Rectal smooth muscle tissue (tissue), 1 donor: ENCODE measurements at regions not wholly inside any gene's neighbourhood (a gene's known extent, or its start where the extent isn't known, plus 50 kb on each side); places are given as distances from the start of the nearest gene placed in this dataset.

ENCODE experiments used
- H3K27ac ChIP-seq: one replicate; pipeline ENCODE4 v1.7.0; 2013; ENCODE audit warnings: low read depth, low read length, inconsistent platforms
- H3K27me3 ChIP-seq: one replicate; pipeline ENCODE4 v1.7.0; 2013; ENCODE audit warnings: low read length; ENCODE audit not compliant: control insufficient read depth, insufficient read depth
- H3K36me3 ChIP-seq: one replicate; pipeline ENCODE4 v1.7.0; 2013; ENCODE audit warnings: low read length; ENCODE audit not compliant: control insufficient read depth, insufficient read depth
- H3K4me1 ChIP-seq: one replicate; pipeline ENCODE4 v1.7.0; 2013; ENCODE audit warnings: low read length; ENCODE audit not compliant: control insufficient read depth, insufficient read depth
- H3K4me3 ChIP-seq: one replicate; pipeline ENCODE4 v1.7.0; 2013; ENCODE audit warnings: low read length
- H3K9ac ChIP-seq: one replicate; pipeline ENCODE4 v1.7.0; 2013; ENCODE audit warnings: low read length

DNA sequence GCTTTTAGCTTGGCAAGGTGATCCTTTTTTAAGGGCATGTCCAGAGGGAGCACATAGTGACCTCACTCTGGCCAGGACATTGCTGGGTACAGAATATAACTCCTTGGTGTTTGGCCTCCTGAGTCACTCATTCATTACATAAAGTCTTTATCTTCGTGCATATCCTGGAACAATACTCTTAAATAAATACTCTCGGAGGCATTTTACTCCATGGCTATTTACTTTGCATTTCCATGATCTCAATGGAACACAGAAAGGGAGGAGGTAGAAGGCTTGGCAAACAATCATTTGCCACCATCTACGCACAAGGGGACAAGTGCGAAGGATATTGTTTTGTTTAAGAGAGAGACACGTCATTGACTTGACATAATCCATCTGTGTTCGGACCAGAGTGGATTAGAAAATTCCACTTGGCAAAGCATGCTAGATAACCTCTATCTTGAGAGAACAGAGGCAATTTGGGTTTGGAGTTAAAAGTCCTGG is 210.0 kb downstream of the IRS2 start:
- Histone ChIP-seq H3K27ac (no peak overlapping the region), H3K27me3 (no peaks in the 10 kb centered on the region)

DNA sequence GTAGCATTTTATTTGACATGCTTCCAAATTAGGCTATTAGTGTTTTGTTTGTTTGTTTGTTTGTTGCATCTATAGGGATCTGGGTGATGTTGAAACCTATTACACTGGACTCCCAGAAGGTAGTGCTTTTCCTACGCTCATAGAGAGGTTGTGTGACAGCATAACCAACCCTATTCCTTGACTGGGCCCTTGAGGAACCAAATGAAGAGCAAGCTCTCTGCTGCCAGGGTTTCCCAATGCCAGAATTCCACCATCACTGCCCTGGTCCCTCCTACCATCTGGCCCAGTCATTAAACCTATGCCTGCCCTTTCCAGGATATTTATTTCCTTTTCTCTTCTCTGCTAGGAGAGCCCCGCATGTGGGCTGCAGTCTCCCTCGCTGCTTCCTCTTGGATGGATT is 210.6 kb downstream of the IRS2 start:
- no peaks in the 10 kb centered on the region for H3K4me1 ChIP-seq
- H3K36me3 ChIP-seq, result no peaks in the 10 kb centered on the region
- H3K27ac ChIP-seq, result no peak overlapping the region
- no peak overlapping the region for H3K4me3 ChIP-seq
- no peaks in the 10 kb centered on the region for H3K27me3 ChIP-seq
- no peak overlapping the region for H3K9ac ChIP-seq

More for the DNA sequence above, 210.0 kb downstream of the IRS2 start:
- Histone ChIP-seq H3K4me1 (no peaks in the 10 kb centered on the region), H3K4me3 (no peak overlapping the region), H3K36me3 (no peaks in the 10 kb centered on the region), H3K9ac (no peak overlapping the region)

DNA sequence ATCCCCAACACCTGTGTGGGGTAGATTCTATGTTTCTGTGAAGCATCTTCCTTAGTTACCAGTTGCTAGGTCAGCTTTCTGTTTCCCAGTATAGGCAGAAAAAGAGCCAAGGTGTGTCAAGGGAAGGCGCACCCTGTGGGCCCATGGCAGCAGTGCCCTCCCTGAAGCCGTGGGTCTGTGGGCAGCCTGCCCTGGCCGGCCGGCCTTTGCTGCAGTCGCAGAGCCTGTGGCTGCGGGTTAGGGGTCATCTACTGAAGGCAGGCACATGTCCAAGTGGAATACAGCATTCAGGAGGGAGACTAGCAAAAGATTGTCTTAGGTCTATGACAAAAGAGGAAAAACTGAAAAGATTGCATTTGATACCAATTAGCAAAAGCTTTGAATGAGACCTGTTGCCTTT is 214.0 kb downstream of the IRS2 start:
- no peak overlapping the region for H3K4me3 ChIP-seq
- H3K4me1 ChIP-seq, result no peaks in the 10 kb centered on the region
- H3K36me3 ChIP-seq, result no peaks in the 10 kb centered on the region
- no peak overlapping the region for H3K9ac ChIP-seq
- no peaks in the 10 kb centered on the region for H3K27me3 ChIP-seq
- no peak overlapping the region for H3K27ac ChIP-seq

DNA sequence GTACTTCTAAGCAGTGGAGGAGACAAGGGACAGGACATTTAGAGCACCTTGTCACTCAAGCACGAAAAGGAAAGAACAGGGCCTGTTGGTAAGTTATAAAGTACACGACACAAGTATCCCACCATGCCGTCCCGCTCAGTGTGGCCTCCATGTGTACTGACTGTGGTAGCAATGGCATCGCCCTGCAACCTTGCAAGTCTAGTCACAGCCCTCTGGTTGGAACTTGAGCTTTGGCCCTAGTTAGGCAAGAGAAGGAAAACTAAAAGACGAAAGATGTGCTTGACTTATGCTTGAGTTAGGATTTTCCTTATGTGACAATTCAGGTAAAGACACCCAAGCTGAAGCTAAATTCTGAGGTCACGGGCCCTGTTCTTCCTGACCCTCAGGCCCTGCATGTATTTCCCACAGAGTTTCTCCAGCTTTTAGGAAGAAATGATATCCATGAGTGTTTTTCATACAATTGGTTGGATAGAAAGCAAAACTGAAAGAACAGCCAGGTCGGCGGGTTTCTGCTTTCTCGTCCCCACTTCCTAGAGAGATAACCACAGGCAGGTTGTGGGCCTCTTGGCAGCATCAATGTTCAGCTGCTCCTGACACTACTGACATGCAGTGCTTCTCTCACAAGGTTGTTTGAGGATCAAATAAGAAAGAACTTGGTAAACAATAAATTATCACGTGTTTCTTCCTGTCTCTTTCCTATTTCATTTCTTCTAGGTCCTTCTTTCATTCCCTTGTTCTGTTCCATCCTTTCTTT is 216.2 kb downstream of the IRS2 start:
- no peak overlapping the region for H3K4me3 ChIP-seq

DNA sequence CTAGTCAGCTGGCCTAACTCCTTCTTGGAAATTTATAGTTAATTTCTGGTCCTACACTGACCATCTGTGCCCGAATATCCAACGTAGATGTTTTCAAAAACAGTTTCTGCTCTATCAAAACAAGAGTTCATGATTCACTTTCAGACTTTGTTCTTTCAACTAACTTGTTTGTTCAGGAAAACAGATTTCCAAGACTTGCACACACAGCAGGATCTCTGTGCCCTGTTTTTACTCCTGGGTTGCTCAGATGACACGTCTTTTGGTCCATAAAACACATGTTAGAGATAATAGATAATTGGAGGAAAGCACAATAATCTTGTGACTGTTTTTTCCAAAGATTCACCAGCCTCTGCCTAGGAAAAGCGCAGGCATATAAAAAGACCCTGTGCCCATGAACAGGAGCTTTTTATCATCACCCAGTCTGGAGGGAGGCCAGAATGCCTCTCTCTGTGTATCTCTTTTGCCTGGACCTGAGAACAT is 218.0 kb downstream of the IRS2 start:
- H3K27ac ChIP-seq, result no peak overlapping the region

More for the DNA sequence above, 216.2 kb downstream of the IRS2 start:
- no peaks in the 10 kb centered on the region for H3K36me3 ChIP-seq
- no peaks in the 10 kb centered on the region for H3K27me3 ChIP-seq
- no peaks in the 10 kb centered on the region for H3K4me1 ChIP-seq
- H3K27ac ChIP-seq, result no peak overlapping the region
- H3K9ac ChIP-seq, result no peak overlapping the region

DNA sequence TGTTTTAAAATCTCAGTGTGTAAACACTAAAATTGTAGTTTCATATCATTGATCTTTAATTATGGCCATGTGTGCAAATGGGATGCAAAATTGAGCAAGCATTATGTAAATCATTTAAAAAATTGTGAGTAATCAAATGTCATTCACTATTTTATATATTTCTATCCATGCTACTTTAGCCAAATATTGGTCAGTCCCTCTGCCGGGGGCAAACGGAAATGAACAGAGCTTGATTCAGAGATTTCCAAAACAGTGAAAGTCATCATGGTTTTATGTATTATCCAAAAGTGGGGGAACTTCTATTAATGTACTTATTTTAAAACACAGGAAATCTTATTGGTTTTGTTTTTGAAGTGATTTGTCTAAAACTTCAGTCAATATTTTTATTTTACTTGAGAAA is 219.1 kb downstream of the IRS2 start:
- no peaks in the 10 kb centered on the region for H3K27me3 ChIP-seq
- H3K4me3 ChIP-seq, result no peak overlapping the region
- no peak overlapping the region for H3K27ac ChIP-seq
- H3K9ac ChIP-seq, result no peak overlapping the region
- no peaks in the 10 kb centered on the region for H3K4me1 ChIP-seq
- H3K36me3 ChIP-seq, result no peaks in the 10 kb centered on the region

More for the DNA sequence above, 218.0 kb downstream of the IRS2 start:
- no peak overlapping the region for H3K4me3 ChIP-seq
- no peaks in the 10 kb centered on the region for H3K36me3 ChIP-seq
- no peaks in the 10 kb centered on the region for H3K4me1 ChIP-seq
- no peak overlapping the region for H3K9ac ChIP-seq
- no peaks in the 10 kb centered on the region for H3K27me3 ChIP-seq

DNA sequence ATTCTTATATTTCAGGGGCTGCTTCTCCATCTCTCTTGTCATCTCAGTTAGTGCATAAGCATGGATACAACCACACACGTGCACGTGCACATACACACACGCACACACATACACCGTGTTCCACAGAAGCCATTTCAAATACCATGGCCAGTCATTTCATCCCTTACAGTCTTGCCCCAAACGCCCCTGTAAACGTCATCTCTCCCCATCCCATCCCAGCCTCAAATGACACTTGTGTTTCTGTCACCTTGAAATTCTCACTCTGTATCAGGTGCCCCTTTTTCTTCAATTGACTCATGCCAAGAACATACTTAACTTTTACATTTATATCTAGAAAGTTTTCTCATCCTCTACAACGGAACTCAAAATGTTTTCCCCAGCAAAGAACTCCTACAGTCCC is 220.5 kb downstream of the IRS2 start:
- Histone ChIP-seq H3K9ac (no peak overlapping the region), H3K27ac (no peak overlapping the region), H3K4me3 (no peak overlapping the region), H3K4me1 (no peaks in the 10 kb centered on the region), H3K36me3 (no peaks in the 10 kb centered on the region), H3K27me3 (no peaks in the 10 kb centered on the region)

DNA sequence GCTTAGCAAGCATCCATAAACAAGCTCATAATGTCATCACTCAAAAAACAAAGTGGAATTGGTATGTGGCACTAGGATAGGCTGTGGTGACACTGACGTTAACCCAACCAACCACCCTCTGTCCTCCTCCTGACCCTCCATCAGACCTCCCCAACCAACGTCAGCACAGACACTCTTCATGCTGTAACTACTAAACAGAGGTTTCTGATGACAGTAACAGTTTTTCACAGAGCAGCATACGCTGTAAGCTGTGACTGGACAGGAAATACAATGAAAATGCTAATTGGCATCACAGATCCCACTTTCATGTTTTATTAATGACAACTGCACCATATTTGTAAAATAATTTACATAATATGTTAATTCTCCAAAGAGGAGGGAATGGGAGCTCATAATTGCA is 238.0 kb downstream of the IRS2 start:
- no peaks in the 10 kb centered on the region for H3K27me3 ChIP-seq
- H3K4me3 ChIP-seq, result no peak overlapping the region
- no peaks in the 10 kb centered on the region for H3K4me1 ChIP-seq
- H3K9ac ChIP-seq, result no peak overlapping the region
- H3K27ac ChIP-seq, result no peak overlapping the region
- no peaks in the 10 kb centered on the region for H3K36me3 ChIP-seq

DNA sequence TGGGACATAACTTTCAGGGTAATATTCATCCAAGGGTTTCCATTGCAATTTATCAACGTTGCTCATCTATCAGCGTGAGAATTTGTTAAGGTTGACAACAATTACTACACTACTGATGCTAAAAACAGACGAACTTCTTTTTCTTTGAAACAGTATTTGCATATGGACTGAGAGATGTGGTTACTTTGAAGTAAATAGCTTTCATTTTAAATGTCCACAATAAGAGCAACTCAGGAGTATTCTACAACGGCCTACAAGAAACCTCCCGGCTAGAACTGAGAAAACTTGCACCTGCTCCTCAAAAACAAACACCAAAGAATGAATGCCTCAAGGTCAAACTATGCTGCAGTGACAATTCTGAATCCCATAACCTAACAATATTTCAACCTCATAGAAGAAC is 238.4 kb downstream of the IRS2 start:
- Histone ChIP-seq H3K4me3 (no peak overlapping the region), H3K27ac (no peak overlapping the region), H3K9ac (no peak overlapping the region), H3K27me3 (no peaks in the 10 kb centered on the region), H3K4me1 (no peaks in the 10 kb centered on the region), H3K36me3 (no peaks in the 10 kb centered on the region)

DNA sequence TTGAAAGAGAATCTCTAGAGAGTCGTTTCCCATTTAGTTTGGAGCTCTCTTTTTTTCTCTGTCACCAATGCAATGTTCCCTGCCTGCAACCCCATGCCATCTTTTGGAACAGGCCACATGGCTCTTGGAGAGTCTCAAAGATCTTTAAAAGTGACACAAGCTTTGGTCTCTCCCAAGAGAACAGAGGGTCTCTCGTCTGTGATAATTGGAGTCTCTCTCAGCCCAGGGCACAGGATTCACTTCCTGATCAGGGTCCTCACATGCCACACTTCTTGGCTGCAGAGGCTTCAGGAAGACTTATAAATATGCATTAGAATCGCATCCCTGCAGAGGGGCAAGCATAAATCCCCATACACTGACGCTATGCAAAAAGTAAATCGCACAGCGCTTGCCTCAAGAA is 240.5 kb downstream of the IRS2 start:
- no peak overlapping the region for H3K4me3 ChIP-seq
- no peak overlapping the region for H3K9ac ChIP-seq
- no peak overlapping the region for H3K27ac ChIP-seq
- H3K27me3 ChIP-seq, result no peaks in the 10 kb centered on the region
- H3K4me1 ChIP-seq, result no peaks in the 10 kb centered on the region
- no peaks in the 10 kb centered on the region for H3K36me3 ChIP-seq

DNA sequence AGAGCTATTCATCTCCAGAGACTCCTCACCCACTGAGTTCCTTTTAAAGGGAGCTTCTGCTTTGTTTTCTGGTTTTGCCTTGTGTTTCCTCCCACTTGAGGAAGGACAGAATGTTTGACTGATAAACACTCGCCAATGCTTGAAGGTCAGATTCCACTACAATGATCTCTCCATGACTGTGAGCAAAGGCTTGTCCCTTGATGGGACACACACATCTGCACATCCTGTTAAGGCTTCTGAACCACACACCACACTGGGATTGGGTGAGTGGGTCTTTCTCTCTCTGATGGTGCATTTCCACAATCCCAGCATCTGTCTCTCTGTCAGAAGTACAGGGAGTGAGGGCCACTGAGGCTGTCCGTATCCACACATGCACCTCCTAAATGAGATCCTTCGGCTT is 245.3 kb downstream of the IRS2 start:
- H3K27me3 ChIP-seq, result no peaks in the 10 kb centered on the region
- no peak overlapping the region for H3K9ac ChIP-seq
- H3K4me1 ChIP-seq, result no peaks in the 10 kb centered on the region
- H3K27ac ChIP-seq, result no peak overlapping the region
- no peak overlapping the region for H3K4me3 ChIP-seq
- H3K36me3 ChIP-seq, result no peaks in the 10 kb centered on the region

DNA sequence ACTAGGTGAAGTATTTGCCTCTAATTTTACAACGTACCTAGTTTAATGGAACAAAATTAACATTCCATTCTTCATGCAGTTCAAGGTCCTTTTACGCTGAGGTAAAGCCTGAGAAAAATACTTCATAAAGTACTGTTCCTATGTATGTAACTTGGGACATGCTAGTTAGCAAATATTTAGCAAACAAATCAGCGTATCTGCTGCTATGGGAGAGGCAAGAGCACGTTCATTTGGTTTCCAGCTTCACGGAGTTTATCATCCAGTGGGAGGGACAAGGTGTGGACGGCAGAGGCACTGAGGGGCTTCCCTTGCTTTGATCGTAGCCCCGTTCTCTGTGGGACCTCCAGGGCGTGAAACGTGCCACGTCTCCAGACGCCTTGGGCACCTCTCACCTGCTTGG is 248.8 kb downstream of the IRS2 start:
- no peaks in the 10 kb centered on the region for H3K27me3 ChIP-seq
- no peak overlapping the region for H3K4me3 ChIP-seq
- H3K4me1 ChIP-seq, result no peaks in the 10 kb centered on the region
- no peaks in the 10 kb centered on the region for H3K36me3 ChIP-seq
- H3K27ac ChIP-seq, result no peak overlapping the region
- no peak overlapping the region for H3K9ac ChIP-seq

DNA sequence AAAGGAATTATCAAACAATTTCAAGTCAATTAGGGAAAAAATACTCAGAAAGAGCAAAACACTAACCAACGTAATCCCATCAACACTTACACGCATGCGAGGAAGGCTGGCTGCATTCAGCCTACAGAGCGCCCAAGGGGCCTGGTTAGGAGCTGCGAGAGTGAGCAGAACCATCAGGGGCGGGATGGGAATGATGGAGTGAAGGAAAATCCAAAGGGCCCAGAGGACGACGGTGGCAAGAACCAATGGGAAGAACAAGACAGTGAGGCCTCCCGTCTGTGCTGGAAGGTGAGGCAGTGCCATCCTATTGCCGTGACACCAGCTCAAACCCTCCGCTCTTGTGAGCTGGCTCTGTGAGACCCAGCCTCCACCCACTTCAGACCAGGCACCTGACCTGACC is 253.0 kb downstream of the IRS2 start:
- Histone ChIP-seq H3K36me3 (no peaks in the 10 kb centered on the region), H3K27ac (no peak overlapping the region), H3K4me1 (no peaks in the 10 kb centered on the region), H3K27me3 (no peaks in the 10 kb centered on the region), H3K9ac (no peak overlapping the region), H3K4me3 (no peak overlapping the region)
